Epidermal melanocyte (primary cell): ENCODE measurements at regions not wholly inside any gene's neighbourhood (a gene's known extent, or its start where the extent isn't known, plus 50 kb on each side); places are given as distances from the start of the nearest gene placed in this dataset.
"Not testable (repeated sequence)": the region's sequence is repeated elsewhere in the genome, so short reads cannot be mapped to it uniquely, and the experiment has no call there.

ENCODE experiments used
- DNase-seq: peaks from one replicate; pipeline ENCODE4 v3.0.0; 2011; ENCODE audit warnings: low spot score; ENCODE audit not compliant: insufficient read length

DNA sequence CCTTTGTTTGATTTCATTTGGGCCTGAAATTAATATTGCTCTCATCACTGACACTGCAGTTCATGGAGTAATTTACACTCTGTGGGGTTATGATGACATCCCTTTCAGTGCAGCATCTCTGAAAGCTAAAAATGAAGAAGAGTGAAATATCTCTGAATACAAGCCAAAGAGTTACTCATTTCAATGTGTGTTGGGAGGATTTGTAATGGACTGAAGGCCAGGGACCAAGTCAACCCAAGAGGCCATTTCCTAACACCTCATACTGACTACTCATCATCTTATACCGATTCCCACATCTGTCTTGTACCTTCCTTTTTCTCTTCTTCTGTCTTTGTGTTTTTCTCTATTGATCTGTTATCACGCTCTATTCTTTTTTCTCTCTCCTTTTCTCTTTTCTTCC lies 374.4 kb upstream of the FRG1 start:
- DNase-seq: not testable (repeated sequence)

DNA sequence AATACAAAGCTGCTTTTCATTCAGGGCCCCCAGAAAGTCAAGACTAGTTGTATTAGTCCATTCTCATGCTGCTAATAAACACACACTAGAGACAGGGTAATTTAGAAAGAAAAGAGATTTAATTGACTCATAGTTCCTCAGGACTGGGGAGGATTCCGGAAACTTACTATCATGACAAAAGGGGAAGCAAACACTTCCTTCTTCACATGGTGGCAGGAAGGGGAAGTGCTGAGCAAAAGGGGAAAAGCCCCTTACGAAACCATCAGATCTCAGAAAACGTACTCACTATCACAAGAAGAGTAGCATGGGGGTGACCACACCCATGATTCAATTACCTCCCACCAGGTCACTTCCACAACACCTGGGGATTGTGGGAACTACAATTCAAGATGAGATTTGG lies 373.8 kb upstream of the FRG1 start:
- not testable (repeated sequence) for DNase-seq

DNA sequence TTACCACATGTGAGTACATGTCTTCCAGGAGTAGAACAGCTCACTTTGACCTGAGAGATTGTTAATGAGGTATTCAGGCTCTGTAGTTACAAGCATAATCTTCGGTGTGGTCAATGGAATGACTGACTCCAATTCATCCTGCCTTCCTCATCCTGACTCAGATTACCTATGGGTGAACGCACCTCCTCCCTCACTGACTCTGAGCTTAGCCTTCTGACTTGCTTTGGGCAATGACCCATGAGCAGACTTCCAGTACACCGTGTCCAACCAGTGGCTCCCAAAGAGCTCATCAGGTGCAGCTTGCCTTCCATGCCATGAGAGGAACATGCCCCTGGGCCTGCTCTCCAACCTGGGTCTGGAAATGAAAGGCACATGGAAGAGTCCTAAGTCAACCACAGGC lies 361.0 kb upstream of the FRG1 start:
- not testable (repeated sequence) for DNase-seq

DNA sequence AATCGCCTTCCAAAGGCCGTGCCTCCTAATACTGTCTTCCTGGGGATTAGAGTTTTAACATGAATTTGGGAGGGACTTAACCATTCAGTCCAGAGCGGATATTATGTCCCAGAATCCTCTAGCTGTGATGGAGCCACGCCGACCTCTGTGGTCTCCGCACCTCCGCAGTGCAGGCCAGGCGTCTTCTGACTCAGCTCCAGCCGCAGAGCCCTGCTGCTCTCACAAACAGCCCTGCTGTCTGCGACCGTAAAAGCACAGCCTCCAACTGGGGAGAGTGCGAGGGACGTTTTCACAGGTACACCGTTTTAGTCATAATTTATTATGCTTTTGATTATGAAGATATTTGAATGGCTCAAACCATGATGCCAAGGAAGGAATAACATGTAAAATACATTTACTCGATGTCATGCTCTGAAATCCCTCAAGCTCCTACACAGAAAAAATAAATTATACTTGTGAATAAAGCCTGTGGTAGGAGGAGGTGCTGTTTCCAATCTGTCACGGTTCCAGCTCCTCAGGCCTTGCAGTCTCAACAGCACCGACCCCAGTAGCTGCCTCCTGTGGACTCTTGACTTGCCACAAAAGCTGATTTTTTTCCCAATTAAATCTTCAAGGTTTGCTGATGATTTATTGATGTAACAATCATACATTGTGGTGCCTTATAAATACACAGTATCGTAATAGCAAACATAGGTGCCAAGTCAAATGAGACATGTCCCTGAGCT lies 353.6 kb upstream of the FRG1 start:
- DNase-seq: not testable (repeated sequence)

DNA sequence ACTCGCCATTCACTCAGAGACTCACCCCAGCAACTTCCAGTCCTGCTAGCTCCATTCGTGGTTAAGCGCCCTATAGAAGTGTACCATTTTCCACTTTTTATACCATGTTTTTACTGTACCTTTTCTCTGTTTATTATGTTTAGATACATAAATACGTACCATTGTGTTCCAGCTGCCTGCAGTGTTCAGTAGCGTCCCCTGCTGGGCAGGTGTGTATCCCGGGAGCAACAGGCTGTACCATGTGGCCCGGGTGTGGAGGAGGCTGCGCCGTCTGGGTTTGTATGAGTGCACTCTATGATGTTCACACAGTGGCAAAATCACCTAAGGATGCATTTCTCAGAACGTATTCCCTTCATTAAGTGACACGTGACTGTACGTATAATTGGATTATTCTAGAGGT lies 351.5 kb upstream of the FRG1 start:
- not testable (repeated sequence) for DNase-seq

DNA sequence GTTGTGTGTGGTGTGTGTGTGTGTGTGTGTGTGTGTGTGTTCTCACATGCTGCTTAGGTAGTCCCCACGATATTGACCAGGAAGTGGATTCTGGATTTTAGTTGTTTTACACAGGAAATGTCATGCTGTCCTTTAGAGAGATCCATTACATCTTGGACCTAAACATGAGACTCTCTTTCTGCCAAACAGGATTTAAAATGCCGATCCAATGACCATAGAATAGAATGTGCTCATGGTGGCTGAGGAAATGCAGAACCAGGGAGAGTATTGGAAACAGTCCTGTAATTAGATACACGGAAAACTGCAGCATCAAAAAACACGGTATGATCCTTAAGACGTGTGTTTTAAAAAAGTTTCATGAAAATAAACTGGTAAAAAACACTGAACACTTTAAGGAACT lies 347.8 kb upstream of the FRG1 start:
- DNase-seq: no peak

DNA sequence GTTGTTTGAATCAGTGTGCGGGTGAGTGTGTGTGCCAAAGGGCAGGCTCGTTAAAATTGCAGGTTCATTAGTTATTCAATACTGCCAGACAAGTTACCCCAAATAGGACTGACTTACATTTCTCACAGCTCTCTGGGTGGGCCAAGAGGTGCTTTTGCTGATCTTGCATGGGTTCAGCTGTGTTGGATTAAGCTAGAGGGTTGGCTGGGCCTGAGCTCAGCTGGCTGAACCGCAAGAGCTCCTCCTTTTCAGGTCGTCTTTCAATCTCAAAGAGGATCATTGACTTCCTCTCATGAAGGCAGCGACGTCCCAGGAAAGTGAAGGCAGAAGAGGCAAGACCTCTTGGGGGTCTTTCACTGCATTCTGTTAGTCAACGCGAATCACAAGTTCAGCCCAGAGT lies 343.3 kb upstream of the FRG1 start:
- no peak for DNase-seq

DNA sequence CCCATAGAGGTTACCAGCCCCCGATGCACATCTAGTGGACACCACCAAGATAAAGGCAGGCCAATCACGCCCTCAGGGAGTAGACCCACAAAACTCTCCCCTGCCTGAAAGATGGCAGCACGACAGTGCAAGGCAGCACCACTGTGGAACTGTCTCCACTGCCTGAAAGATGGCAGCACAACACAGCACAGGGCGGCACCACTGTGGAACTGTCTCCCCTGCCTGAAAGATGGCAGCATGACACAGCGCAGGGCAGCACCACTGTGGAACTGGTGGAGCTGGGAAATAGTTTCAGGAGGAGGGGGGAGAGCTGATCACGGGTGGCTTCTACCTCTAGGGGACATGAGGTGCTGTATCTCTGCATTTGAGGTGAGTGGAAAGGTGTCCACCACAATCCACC lies 340.4 kb upstream of the FRG1 start:
- no peak for DNase-seq

DNA sequence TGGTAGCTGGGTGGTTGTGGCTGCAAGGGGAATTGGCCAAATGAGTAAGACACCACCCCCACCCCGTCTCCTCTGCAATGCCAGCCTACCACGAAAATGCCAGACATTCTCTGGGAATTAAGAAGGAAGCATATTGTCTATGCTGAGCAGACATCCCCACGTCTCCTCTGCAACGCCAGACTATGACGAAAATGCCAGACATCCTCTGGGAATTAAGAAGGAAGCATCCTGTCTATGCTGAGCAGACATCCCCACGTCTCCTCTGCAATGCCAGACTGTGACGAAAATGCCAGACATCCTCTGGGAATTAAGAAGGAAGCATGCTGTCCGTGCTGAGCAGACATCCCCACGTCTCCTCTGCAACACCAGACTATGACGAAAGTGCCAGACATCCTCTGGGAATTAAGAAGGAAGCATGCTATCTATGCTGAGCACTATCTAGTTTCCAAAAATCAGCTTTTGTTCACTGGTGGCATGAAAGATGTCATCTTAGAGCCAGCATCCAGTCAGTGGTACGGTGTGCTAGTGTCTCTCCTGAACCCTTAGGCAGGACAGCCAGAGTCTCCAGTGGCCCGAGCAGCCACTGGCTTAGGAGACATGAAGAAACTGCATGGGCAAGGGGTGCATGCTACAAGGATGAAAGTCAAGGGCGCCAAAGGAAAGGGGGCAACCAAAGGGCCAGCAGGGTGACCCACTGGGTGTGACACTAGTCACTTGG lies 339.8 kb upstream of the FRG1 start:
- no peak for DNase-seq

DNA sequence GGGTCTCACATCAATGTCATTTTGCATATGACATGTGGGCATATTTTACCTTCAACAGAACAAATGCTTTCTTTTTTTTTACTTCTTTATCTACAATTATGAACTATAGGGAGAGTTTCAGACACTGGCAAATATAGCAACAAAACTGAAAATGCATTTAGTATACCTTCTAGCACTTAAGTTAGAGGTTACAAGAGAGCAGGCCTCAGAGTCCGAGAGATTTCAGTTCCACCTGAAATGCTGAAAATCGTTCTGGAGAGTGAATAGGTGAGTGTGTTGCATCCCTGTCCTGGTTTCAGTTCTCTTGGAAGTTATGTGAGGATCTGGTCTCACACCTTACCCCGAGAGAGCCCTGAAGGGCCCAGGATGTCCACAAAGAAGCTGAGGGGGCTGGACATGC lies 337.8 kb upstream of the FRG1 start:
- not testable (repeated sequence) for DNase-seq

DNA sequence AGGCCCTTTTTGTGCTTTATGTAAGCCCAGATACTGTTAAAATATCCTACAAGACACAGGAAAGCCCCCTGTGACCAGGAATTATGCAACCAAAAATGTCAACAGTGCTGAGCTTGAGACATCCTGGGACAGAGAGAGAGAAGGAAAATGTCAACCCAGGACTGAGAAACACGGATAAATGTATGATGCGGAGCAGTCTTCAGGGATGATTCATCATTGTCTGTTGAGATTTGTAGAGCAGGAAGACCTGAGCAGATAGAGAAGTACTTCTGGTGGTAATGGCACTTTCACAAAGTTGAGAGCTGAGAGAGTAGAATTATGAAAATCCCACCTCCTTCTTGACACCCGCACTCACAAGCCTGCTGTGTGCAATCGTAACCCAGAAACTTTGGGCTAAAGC lies 330.1 kb upstream of the FRG1 start:
- DNase-seq: not testable (repeated sequence)

DNA sequence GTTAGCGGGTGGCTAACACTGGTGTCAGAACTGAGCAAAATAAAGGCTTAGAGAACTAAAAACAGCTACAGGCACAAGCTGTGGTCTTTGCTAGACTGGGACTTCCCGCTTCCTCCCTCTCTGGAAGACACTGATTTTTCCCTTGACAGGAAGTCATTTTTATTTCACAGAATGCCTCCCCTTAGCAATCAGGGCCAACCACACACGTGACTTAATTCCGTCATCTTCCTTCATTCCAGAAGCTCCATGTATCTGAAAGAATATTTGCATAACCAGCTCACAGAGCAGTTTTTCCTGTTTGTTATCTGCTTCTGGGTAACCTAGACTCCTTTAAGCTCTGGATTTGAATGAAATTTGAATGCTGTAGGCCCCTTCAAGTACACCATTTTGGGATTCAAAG lies 327.5 kb upstream of the FRG1 start:
- no peak for DNase-seq

DNA sequence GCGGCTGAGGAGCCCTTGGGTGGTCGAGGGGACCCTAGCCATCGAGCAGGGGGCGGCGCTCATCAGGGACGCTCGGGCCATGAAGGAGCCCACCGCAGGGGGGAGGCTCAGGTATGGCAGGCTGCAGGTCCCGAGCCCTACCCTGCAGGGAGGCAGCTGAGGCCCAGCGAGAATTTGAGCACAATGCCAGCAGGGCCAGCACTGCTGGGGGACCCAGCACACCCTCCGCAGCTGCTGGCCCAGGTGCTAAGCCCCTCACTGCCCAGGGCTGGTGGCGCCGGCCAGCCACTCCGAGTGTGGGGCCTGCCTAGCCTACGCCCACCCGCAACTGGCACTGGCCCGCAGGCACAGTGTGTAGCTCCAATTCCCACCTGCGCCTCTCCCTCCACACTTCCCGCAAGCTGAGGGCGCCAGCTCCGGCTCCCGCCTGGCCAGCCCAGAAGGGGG lies 325.4 kb upstream of the FRG1 start:
- no peak for DNase-seq

DNA sequence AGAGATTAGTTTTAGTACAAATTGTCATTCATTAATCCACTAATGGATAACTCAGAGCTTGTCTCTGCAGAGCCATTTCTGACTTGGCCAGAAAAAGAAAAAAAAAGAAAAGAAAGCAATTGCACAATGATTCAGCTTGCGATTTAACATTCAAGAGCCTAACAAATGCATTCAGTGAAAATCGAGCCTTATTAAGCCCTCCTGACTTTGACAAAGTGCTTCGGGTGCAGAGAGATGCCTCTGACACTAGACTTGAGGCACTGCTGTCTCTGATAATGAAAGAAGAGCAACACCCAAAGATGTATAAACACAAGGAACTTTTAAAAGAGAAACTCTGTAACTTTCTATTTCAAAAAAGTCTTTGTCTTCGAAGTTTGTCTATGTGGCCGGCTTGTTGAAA lies 322.9 kb upstream of the FRG1 start:
- DNase-seq: not testable (repeated sequence)

DNA sequence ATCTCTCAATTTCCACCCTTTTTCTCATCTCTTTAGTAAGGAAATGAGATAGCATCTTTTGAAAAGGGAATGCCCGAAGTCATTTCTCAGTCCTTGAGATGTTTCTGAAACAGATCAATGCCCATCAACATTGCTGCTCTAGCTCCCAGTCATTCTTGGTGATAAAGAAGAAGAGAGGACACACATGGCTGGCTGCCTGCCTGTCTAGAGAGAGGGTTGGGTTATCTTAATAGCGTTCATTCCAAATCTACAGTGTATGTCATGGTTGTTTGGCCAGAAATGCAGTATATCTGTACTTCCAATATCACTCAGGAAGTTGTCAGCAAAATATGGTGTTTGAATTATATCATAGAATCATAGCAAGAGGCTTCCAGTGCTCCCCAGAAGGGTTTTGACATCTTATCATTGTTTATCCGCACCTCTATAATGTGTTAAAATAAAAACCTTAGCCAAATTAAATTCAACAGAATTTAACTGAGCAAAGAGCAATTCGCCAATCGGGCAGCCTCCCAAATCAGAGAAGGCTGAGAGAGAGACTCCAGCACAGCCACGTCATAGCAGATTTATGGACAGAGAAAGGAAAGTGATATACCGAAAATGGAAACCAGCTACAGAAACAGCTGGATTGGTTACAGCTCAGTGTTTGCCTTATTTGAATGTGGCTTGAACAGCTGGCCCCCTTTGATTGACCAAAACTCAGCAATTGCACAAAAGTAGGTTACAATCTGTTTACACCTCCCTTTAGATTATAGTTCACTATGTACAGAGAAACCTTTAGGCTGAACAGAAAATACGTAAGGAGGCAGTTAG lies 321.0 kb upstream of the FRG1 start:
- not testable (repeated sequence) for DNase-seq

DNA sequence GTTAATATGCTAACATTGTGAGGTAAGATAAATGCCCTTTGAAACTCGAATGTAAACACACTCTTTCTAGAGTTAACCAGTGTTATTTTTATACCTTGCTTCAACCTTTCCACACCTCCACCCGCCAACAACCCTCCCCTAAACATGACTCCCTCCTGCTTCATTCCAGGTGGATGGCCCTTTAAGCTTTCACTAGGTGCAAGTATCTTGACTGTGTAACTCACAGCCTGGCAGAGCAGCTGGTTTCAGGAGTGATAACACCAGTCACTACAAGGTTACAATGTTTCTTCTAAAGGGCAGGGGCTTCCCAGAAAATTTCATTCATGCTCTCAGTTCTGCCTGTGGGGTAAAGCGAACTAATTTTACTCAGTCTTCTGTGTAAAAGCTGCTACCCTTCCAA lies 318.1 kb upstream of the FRG1 start:
- not testable (repeated sequence) for DNase-seq

DNA sequence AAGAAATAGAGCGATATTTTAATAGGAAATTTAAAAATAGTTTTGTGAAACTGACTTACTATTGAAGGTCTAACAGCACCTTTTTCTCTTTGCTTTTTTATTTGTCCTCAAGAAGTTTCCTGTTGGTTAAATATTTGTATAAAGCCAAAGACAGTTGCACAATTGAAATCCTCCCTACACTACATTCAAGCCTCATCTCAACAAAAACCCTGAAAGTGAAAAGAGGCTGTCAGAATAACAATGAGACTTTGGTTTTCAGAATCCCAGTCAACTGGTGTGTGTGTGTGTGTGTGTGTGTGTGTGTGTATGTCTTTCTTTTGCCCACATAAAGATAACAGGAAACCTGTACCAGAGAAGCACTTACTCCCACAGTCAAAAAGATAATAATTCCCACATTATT lies 313.6 kb upstream of the FRG1 start:
- not testable (repeated sequence) for DNase-seq

DNA sequence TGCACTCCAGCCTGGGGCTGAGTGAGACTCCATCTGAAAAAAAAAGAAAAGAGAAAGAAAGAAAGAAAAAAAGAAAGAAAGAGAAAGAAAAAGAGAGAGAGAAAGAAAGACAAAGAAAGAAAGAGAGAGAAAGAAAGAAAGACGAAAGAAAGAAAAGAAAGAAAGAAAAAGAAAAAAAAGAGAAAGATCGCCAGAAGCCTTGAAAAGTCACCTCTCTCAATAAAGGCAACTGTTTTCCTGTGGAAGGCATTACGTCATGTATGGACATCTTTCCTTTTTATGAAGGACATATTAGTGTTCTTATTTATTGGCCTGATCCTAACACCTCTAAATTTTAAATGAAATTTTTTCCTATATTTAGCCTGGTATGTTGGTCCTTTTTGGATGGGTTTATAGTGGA lies 310.9 kb upstream of the FRG1 start:
- not testable (repeated sequence) for DNase-seq

DNA sequence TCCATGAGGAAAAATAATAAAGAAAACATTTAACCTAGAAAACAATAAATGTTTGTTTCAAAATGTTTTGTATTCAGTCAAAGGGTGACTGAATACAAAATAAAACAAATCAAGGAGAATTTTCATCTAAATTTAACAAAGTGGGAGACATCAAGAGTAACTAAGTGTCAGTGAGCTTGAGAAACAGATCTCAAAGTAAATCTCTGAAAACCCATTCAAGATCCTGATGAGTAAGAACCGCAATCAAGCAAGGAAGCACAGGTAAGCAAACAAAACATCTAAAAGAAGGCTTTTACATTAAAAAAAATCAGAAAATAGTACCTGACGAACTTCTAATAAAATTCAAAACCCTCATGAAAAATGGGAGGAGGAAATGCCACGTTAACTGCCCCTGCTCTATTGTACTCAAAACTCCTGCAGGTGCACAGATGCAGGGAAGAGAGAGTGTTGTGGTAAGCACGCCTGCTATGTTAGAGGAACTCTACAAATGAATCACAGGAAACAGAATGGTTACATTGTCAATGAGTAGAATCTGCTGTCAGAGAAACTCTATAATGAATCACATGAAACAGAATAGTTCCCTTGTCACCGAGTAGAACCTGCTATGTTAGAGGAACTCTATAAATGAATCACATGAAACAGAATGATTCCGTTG lies 309.6 kb upstream of the FRG1 start:
- DNase-seq: not testable (repeated sequence)

DNA sequence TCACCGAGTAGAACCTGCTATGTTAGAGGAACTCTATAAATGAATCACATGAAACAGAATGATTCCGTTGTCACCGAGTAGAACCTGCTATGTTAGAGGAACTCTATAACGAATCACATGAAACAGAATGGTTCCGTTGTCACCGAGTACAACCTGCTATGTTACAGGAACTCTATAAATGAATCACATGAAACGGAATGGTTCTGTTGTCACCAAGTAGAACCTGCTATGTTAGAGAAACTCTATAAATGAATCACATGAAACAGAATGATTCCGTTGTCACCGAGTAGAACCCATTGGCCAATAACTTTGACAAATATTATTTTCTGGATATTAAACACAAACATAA lies 309.1 kb upstream of the FRG1 start:
- not testable (repeated sequence) for DNase-seq

DNA sequence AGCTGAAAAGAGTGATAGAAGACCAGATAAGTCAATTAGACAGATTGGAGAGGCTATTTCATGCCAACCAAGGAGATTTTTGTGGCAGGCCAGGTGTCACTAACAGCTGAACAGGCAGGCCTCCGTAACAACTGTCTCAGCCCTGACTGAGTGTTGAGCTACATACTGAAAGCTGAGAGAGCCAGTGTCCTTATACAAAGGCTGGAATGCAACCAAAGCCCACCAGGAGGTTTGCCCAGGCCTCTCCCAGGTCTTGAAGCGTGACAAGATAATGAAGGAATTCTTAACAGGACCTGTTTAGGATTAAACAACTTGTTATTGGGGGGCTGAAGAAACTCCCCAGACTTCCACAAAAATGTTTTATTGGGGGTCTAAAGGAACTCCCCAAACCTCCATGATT lies 290.2 kb upstream of the FRG1 start:
- DNase-seq: not testable (repeated sequence)
